K562 (cell line): ENCODE measurements at regions not wholly inside any gene's neighbourhood (a gene's known extent, or its start where the extent isn't known, plus 50 kb on each side); places are given as distances from the start of the nearest gene placed in this dataset.

Experiments used
- ATAC-seq: fragments of 200-7000 bp; cut with Tn5 transposase; 3 replicates; pipeline ENCODE4 v1.9.1; 2020; ENCODE audit warnings: moderate library complexity
- BruUV-seq: library from RNA; stranded (reverse); fragments of 400-500 nt; replicated peaks from 2 replicates; lab custom pipeline; 2021; lab: Mats Ljungman, UMichigan
- CTCF ChIA-PET: fragments of 300-600 bp; formaldehyde crosslinking; extraction: SDS; loops from one replicate; lab custom pipeline; 2021; ENCODE audit warnings: low intra/inter-chr PET ratio; lab: Yijun Ruan, JAX
- POLR2A ChIA-PET: fragments of 300-600, 350-650 bp; sonication (Branson Sonifier 250); formaldehyde crosslinking; extraction: SDS; loops from one replicate; lab custom pipeline; 2021; ENCODE audit warnings: antibody characterized with exemption, inconsistent platforms; lab: Yijun Ruan, JAX
- DNase-seq, 4 experiments: peaks; one replicate each; pipeline versions ENCODE4 v3.0.0 to v3.0.0-alpha.2; 2011 to 2018; ENCODE audit warnings: low spot score in 3 of 4, mixed read lengths in 3 of 4; ENCODE audit errors: extremely low read depth in 1 of 4
- FAIRE-seq: peaks from 2 replicates; lab custom pipeline; 2011; peaks lifted over from hg19 to GRCh38; lab: Jason Lieb, UNC
- H2AFZ ChIP-seq: 2 replicates; pipeline ENCODE4 v1.6.0; 2011; ENCODE audit warnings: low read depth, low read length, control low read depth, inconsistent platforms
- H3K27ac ChIP-seq: fragments of 200-600 bp; 3 replicates; pipeline ENCODE4 v1.8.0; 2011; ENCODE audit warnings: low read depth, mild to moderate bottlenecking, control low read depth, inconsistent platforms, low read length, moderate library complexity, mixed read lengths; ENCODE audit errors: extremely low read depth
- H3K27me3 ChIP-seq, 2 experiments: fragments of 300-600 bp in 1 of 2; 2 replicates in 1 of 2; 3 replicates in 1 of 2; pipeline versions ENCODE4 v1.6.0 to v1.8.0; 2011; ENCODE audit warnings: inconsistent platforms in 2 of 2, low read length in 2 of 2, mild to moderate bottlenecking in 1 of 2, mixed read lengths in 1 of 2, moderate library complexity in 1 of 2; ENCODE audit not compliant: control insufficient read depth in 2 of 2, insufficient read depth in 2 of 2
- H3K36me3 ChIP-seq: fragments of 300-600 bp; 3 replicates; pipeline ENCODE4 v1.8.0; 2011; ENCODE audit warnings: mild to moderate bottlenecking, low read length, inconsistent platforms; ENCODE audit not compliant: control insufficient read depth, insufficient read depth
- H3K4me1 ChIP-seq, 2 experiments: fragments of 200-600 bp in 1 of 2; replicated peaks in 1 of 2; 2 replicates in 1 of 2; 3 replicates in 1 of 2; pipeline versions ENCODE4 v1.5.1 to v1.8.0; 2011; ENCODE audit warnings: inconsistent platforms in 2 of 2, low read length in 2 of 2, mild to moderate bottlenecking in 1 of 2, mixed read lengths in 1 of 2, moderate library complexity in 1 of 2; ENCODE audit not compliant: control insufficient read depth in 2 of 2, insufficient read depth in 2 of 2
- H3K4me2 ChIP-seq: 2 replicates; pipeline ENCODE4 v1.6.1; 2011; ENCODE audit warnings: low read length, control low read depth, inconsistent platforms, mixed read lengths; ENCODE audit not compliant: insufficient read depth
- H3K4me3 ChIP-seq: fragments of 200-600 bp; sonication (generic), shearing (Covaris generic); 2 replicates; pipeline ENCODE4 v1.5.1; 2016; ENCODE audit warnings: control low read depth, inconsistent platforms
- H3K79me2 ChIP-seq: fragments of 200-600 bp; 3 replicates; pipeline ENCODE4 v1.8.0; 2011; ENCODE audit warnings: low read length, inconsistent platforms; ENCODE audit not compliant: control insufficient read depth, insufficient read depth
- H3K9ac ChIP-seq, 2 experiments: 2 replicates each; pipeline versions ENCODE4 v1.6.0 to v1.6.1; 2011; ENCODE audit warnings: low read depth in 2 of 2, low read length in 2 of 2, control low read depth in 1 of 2, inconsistent platforms in 1 of 2, mild to moderate bottlenecking in 1 of 2, mixed read lengths in 1 of 2; ENCODE audit not compliant: insufficient read depth in 1 of 2
- H3K9me1 ChIP-seq: one replicate; pipeline ENCODE4 v1.6.0; 2011; ENCODE audit warnings: inconsistent platforms, mild to moderate bottlenecking, low read length, moderate library complexity; ENCODE audit not compliant: control insufficient read depth, insufficient read depth
- H3K9me3 ChIP-seq: replicated peaks from 2 replicates; pipeline ENCODE4 v1.5.1; 2011; ENCODE audit warnings: low read depth, low read length, inconsistent platforms; ENCODE audit not compliant: control insufficient read depth, insufficient read depth
- H4K20me1 ChIP-seq: replicated peaks from 2 replicates; pipeline ENCODE4 v1.6.1; 2011; ENCODE audit warnings: low read length, inconsistent platforms, mixed read lengths; ENCODE audit not compliant: control insufficient read depth, insufficient read depth
- AFF1 ChIP-seq, 2 experiments: fragments of 450-650 bp; IDR thresholded peaks; 2 replicates each; pipeline ENCODE4 v1.6.1; 2018; ENCODE audit warnings: mild to moderate bottlenecking in 2 of 2, low read depth in 1 of 2; ENCODE audit not compliant: partially characterized antibody in 2 of 2
- CBFB ChIP-seq: sonication (generic); formaldehyde crosslinking; IDR thresholded peaks from 2 replicates; pipeline ENCODE4 v1.4.0; 2020; ENCODE audit warnings: mild to moderate bottlenecking, missing genetic modification reagents
- CBX3 ChIP-seq, 2 experiments: IDR thresholded peaks; 1 replicate in 1 of 2; 2 replicates in 1 of 2; pipeline ENCODE4 v1.6.1; 2012; ENCODE audit warnings: inconsistent platforms in 2 of 2, low read length in 2 of 2, borderline replicate concordance in 1 of 2, control low read depth in 1 of 2
- CCNT2 ChIP-seq: IDR thresholded peaks from 2 replicates; pipeline ENCODE4 v1.6.1; 2011; ENCODE audit warnings: borderline replicate concordance, low read depth, mild to moderate bottlenecking, moderate library complexity, mixed read lengths, low read length; ENCODE audit not compliant: insufficient read length; ENCODE audit errors: extremely low read depth
- EGR1 ChIP-seq: fragments of 450-650 bp; conservative IDR thresholded peaks from 2 replicates; pipeline ENCODE4 v1.6.1; 2017; ENCODE audit warnings: mild to moderate bottlenecking
- ETS2 ChIP-seq: IDR thresholded peaks from 2 replicates; pipeline ENCODE4 v1.6.1; 2016; ENCODE audit warnings: borderline replicate concordance, missing genetic modification characterization, mild to moderate bottlenecking, moderate library complexity, missing compliant biosample characterization; ENCODE audit not compliant: poor library complexity, severe bottlenecking
- FOXM1 ChIP-seq, 2 experiments: fragments of 450-650 bp in 1 of 2; sonication (generic) in 1 of 2; formaldehyde crosslinking in 1 of 2; IDR thresholded peaks; 2 replicates each; pipeline versions ENCODE4 v1.6.1 to v1.9.0; 2017 to 2022; ENCODE audit warnings: low read depth in 2 of 2, mild to moderate bottlenecking in 2 of 2, missing genetic modification reagents in 1 of 2, moderate library complexity in 1 of 2
- KAT7 ChIP-seq: sonication (generic); formaldehyde crosslinking; IDR thresholded peaks from 2 replicates; pipeline ENCODE4 v1.8.0; 2022; ENCODE audit warnings: missing genetic modification reagents, mild to moderate bottlenecking, borderline replicate concordance
- KLF16 ChIP-seq: IDR thresholded peaks from 2 replicates; pipeline ENCODE4 v1.6.1; 2016; ENCODE audit warnings: antibody characterized with exemption
- MIER1 ChIP-seq: fragments of 450-650 bp; IDR thresholded peaks from 2 replicates; pipeline ENCODE4 v1.6.1; 2016; ENCODE audit warnings: antibody characterized with exemption, mild to moderate bottlenecking, low read depth
- MYC ChIP-seq, 2 experiments: fragments of 250-450 bp in 1 of 2; sonication (Bioruptor Pico) in 1 of 2; IDR thresholded peaks; 2 replicates each; pipeline versions ENCODE4 v1.5.1 to v1.6.1; 2012 to 2021; ENCODE audit warnings: low read depth in 2 of 2, borderline replicate concordance in 1 of 2, improper control_type of control experiment in 1 of 2, low read length in 1 of 2, mild to moderate bottlenecking in 1 of 2, moderate library complexity in 1 of 2
- NFE2 ChIP-seq: IDR thresholded peaks from 2 replicates; pipeline ENCODE4 v1.6.1; 2014; ENCODE audit warnings: antibody characterized with exemption, low read depth
- PHB ChIP-seq: fragments of 250-450 bp; sonication (Bioruptor Pico); IDR thresholded peaks from 2 replicates; pipeline ENCODE4 v1.5.0; 2021
- SRSF7 ChIP-seq: fragments of 200-400 bp; formaldehyde crosslinking; optimal IDR thresholded peaks from 2 replicates; pipeline ENCODE3; 2017; ENCODE audit warnings: mild to moderate bottlenecking, low read depth, low read length
- TBP ChIP-seq: optimal IDR thresholded peaks from 2 replicates; pipeline ENCODE3; 2011; ENCODE audit warnings: low read depth, low read length, improper control_type of control experiment
- ZBTB17 ChIP-seq: fragments of 450-650 bp; formaldehyde crosslinking; IDR thresholded peaks from 2 replicates; pipeline ENCODE4 v1.4.0; 2020; ENCODE audit warnings: mild to moderate bottlenecking
- ZFX ChIP-seq: sonication (generic); formaldehyde crosslinking; IDR thresholded peaks from 2 replicates; pipeline ENCODE4 v1.8.0; 2022; ENCODE audit warnings: mild to moderate bottlenecking, missing genetic modification reagents, moderate library complexity
- ZKSCAN8 ChIP-seq: fragments of 200-800 bp; sonication (Bioruptor generic); IDR thresholded peaks from 2 replicates; pipeline ENCODE4 v1.6.1; 2016; ENCODE audit warnings: missing genetic modification characterization, missing compliant biosample characterization
- ZNF57 ChIP-seq: fragments of 450-650 bp; formaldehyde crosslinking; IDR thresholded peaks from 2 replicates; pipeline ENCODE4 v1.4.0; 2020; ENCODE audit warnings: mild to moderate bottlenecking, moderate library complexity
- in situ Hi-C: fragments of 300-500 bp; cut with MboI; formaldehyde crosslinking; loops from 4 replicates; pipeline ENCODE4 v1.15.0; 2018; ENCODE audit warnings: inconsistent platforms, mixed read lengths
- intact Hi-C: fragments of 100-400 bp; cut with micrococcal nuclease; formaldehyde crosslinking; loops from 2 replicates; pipeline ENCODE4 v1.14.2; 2022

DNA sequence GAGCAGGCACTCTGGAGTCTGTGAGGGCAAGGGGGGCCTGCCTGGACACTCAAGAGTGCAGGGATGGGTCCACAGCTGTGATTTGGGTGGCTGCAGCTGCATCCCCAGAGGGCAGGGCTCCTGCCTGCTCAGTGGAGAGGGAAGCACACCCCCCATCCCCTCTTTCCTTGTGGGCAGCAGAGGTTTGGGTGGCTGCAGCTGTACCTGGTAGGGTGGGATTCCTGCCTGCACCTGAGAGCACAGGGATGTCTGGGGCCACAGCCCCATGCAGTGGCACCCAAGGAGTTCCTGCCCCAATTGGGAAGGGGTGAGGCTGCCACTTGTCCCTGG, 605.4 kb upstream of the FAM174A start:
- ATAC-seq (no peak), FAIRE-seq (no peak), DNase-seq (no peak)
- Histone ChIP-seq H3K9me3 (no peaks in the 10 kb centered on the region), H3K79me2 (no peaks in the 10 kb centered on the region), H3K27me3 (no peaks in the 10 kb centered on the region), H3K4me1 (no peaks in the 10 kb centered on the region), H3K27ac (no peak overlapping the region), H3K4me2 (no peak overlapping the region), H3K9ac (no peak overlapping the region), H4K20me1 (no peaks in the 10 kb centered on the region), H2AFZ (no peak overlapping the region), H3K9me1 (no peaks in the 10 kb centered on the region), H3K36me3 (no peaks in the 10 kb centered on the region), H3K4me3 (no peak overlapping the region)
- in situ Hi-C loops = no loop called here
- ChIA-PET POLR2A (no interaction called here), CTCF (no interaction called here)
- BruUV-seq = no TSS peak
- TF ChIP-seq ZBTB17 (CRISPR knock-in tag) (no peak), KLF16 (no peak), EGR1 (no peak), TBP (no peak), PHB (CRISPR knock-in tag) (no peak), ETS2 (no peak), NFE2 (no peak), MYC (IDR thresholded peaks at IDR 0.05; ENCODE audit: low read depth, low read length) (no peak), MYC (CRISPR knock-in tag; IDR thresholded peaks at IDR 0.05; ENCODE audit: borderline replicate concordance, low read depth) (no peak), KAT7 (CRISPR knock-in tag) (no peak), ZKSCAN8 (CRISPR knock-in tag) (no peak), CCNT2 (no peak), CBFB (CRISPR knock-in tag) (no peak), MIER1 (no peak), SRSF7 (no peak), FOXM1 (IDR thresholded peaks at IDR 0.05; ENCODE audit: low read depth) (no peak), FOXM1 (CRISPR knock-in tag; IDR thresholded peaks at IDR 0.05; ENCODE audit: low read depth) (no peak), ZFX (CRISPR knock-in tag) (no peak), AFF1 (IDR thresholded peaks at IDR 0.05; ENCODE audit: low read depth in 1 of 2, partially characterized antibody in 2 of 2) (no peak), CBX3 (IDR thresholded peaks at IDR 0.05; ENCODE audit: borderline replicate concordance in 1 of 2, low read length in 2 of 2) (no peak), ZNF57 (CRISPR knock-in tag) (no peak)
- intact Hi-C loops = no loop called here
